Right cardiac atrium (tissue), 5 donors: ENCODE measurements at regions not wholly inside any gene's neighbourhood (a gene's known extent, or its start where the extent isn't known, plus 50 kb on each side); places are given as distances from the start of the nearest gene placed in this dataset.

Experiments used
- ATAC-seq, 2 donors: fragments of 200-7000 bp; cut with Tn5 transposase; one replicate each; pipeline versions ENCODE4 v1.8.0 to v1.9.1; 2020; ENCODE audit warnings: moderate library complexity in 2 of 2, mild to moderate bottlenecking in 1 of 2
- DNase-seq, 3 donors: peaks; one replicate each; pipeline ENCODE4 v3.0.0-alpha.2; 2020
- H3K27ac ChIP-seq: one replicate; pipeline ENCODE4 v1.5.1; 2013; ENCODE audit warnings: mild to moderate bottlenecking, low read length, control low read depth, moderate library complexity
- H3K27me3 ChIP-seq: one replicate; pipeline ENCODE4 v1.6.1; 2013; ENCODE audit not compliant: control insufficient read depth, insufficient read depth
- H3K4me1 ChIP-seq: one replicate; pipeline ENCODE4 v1.6.1; 2013; ENCODE audit warnings: low read length; ENCODE audit not compliant: control insufficient read depth, insufficient read depth
- H3K4me3 ChIP-seq: one replicate; pipeline ENCODE4 v1.5.1; 2013; ENCODE audit warnings: low read length, control low read depth
- H3K9me3 ChIP-seq: one replicate; pipeline ENCODE4 v1.6.1; 2013; ENCODE audit warnings: low read length; ENCODE audit not compliant: control insufficient read depth
- WGBS: extraction: QIAGEN DNeasy Blood & Tissue Kit; methylation state at CpG from one replicate; pipeline ENCODE4 v1.1.7; 2013; 5-methylcytosine and 5-hydroxymethylcytosine counted together
- intact Hi-C, 4 donors: fragments of 100-400 bp; cut with DNase I; formaldehyde crosslinking; loops; one replicate each; pipeline versions ENCODE4 v1.11.0 to v1.14.0; 2022 to 2023
- donor health status: healthy with polysubstance abuse.
- donor health status: DM: no; HTN: yes; CAD: no.
- donor health status: DM: no; HTN: no; CAD: no.
- donor health status: DM: no; HTN: yes; CAD: no; lungs with severe emphysema.
- donor health status: DM: yes; HTN: yes; CAD: no.

DNA sequence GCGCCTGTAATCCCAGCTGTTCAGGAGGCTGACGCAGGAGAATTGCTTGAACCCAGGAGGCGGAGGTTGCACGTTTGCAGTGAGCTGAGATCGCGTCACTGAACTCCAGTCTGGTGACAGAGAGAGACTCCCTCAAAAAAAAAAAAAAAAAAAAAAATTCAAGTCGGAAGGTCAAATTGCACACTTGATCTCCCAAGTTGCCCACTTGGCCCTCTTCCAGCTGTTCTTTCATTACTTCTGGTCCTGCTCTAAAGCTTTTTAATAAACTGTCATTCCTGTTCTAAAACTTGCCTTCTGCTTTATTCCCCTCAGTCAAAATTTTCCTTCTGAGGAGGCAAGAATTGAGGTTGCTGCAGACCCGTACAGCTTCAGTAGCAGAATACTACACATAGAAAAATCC lies 2358.0 kb downstream of the ARAP2 start:
- Histone ChIP-seq H3K4me3 (no peak overlapping the region), H3K27ac (no peak overlapping the region), H3K27me3 (no peaks in the 10 kb centered on the region), H3K9me3 (no peaks in the 10 kb centered on the region), H3K4me1 (no peaks in the 10 kb centered on the region)
- WGBS: 90% methylated on average over 8 of the region's 8 CpGs
- no peak for DNase-seq
- intact Hi-C loops: no loop called here
- ATAC-seq: no peak

GRCh38 chr4:33890841-33891240 lies 2353.5 kb downstream of the ARAP2 start:
- DNase-seq (no peak), ATAC-seq (no peak)
- no peaks in the 10 kb centered on the region for H3K4me1 ChIP-seq
- H3K27me3 ChIP-seq: no peaks in the 10 kb centered on the region
- H3K9me3 ChIP-seq: no peaks in the 10 kb centered on the region
- no peak overlapping the region for H3K4me3 ChIP-seq
- 47% methylated on average over 3 of the region's 3 CpGs for WGBS
- intact Hi-C loops: no loop called here
- H3K27ac ChIP-seq: no peak overlapping the region

GRCh38 chr4:33911959-33912358 lies 2332.4 kb downstream of the ARAP2 start:
- no peaks in the 10 kb centered on the region for H3K9me3 ChIP-seq
- H3K27me3 ChIP-seq: no peaks in the 10 kb centered on the region
- H3K27ac ChIP-seq: no peak overlapping the region
- ATAC-seq (no peak), DNase-seq (no peak)
- no peak overlapping the region for H3K4me3 ChIP-seq
- no peaks in the 10 kb centered on the region for H3K4me1 ChIP-seq
- WGBS: 35% methylated on average over 1 of the region's 1 CpG
- intact Hi-C loops: no loop called here

DNA sequence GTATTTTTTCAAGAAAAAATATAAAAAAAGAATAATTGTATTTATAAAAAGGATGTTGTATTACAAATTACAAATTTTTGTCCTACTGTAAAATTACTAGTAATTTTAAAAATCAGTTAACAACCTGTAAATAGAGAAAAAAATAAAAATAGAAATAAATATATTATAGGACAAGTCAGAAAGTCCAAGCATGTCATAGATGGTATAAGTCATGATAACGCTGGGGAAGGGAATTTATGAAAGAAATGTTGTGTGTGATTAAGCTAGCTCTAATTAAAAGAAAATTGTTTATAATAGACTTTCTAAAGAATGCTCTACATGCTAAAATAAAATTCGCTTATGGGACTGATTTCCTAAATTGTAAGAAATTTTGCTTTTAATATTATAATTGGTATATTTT lies 2329.9 kb downstream of the ARAP2 start:
- intact Hi-C loops: no loop called here

GRCh38 chr4:33923469-33923868 lies 2320.8 kb downstream of the ARAP2 start:
- DNase-seq: no peak
- WGBS: 86% methylated on average over 1 of the region's 1 CpG
- intact Hi-C loops: no loop called here

More for the DNA sequence above, 2329.9 kb downstream of the ARAP2 start:
- no peak overlapping the region for H3K27ac ChIP-seq
- H3K27me3 ChIP-seq: no peaks in the 10 kb centered on the region
- H3K4me3 ChIP-seq: no peak overlapping the region
- DNase-seq (no peak), ATAC-seq (no peak)
- H3K9me3 ChIP-seq: no peaks in the 10 kb centered on the region
- no peaks in the 10 kb centered on the region for H3K4me1 ChIP-seq
- WGBS: 69% methylated on average over 2 of the region's 2 CpGs

DNA sequence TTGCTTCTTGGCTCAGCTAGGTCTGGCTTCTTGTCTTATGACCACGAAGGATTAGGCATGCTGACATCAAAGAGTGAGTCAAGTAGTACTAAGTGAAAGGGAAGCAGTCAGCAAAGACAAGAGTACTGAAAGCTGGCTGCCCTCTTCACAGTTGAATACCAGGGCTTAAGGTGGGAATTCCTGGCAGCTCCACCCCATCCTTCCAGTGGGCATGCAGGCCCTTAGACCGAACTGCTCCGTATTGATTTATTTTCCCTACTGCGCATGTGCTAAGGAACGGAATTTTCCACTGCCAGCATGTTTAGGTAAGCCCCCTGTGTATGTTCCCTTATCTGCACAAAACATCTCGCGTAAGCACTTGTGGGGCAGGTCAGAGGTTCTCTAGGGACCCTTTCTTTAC lies 2320.1 kb downstream of the ARAP2 start:
- Histone ChIP-seq H3K27me3 (no peaks in the 10 kb centered on the region), H3K4me3 (no peak overlapping the region), H3K9me3 (no peaks in the 10 kb centered on the region), H3K27ac (no peak overlapping the region), H3K4me1 (no peaks in the 10 kb centered on the region)
- ATAC-seq: no peak
- DNase-seq: no peak
- intact Hi-C loops: no loop called here
- WGBS: 79% methylated on average over 7 of the region's 7 CpGs

More at GRCh38 chr4:33923469-33923868, 2320.8 kb downstream of the ARAP2 start:
- Histone ChIP-seq H3K27me3 (no peaks in the 10 kb centered on the region), H3K27ac (no peak overlapping the region), H3K9me3 (no peaks in the 10 kb centered on the region), H3K4me3 (no peak overlapping the region), H3K4me1 (no peaks in the 10 kb centered on the region)
- ATAC-seq: no peak

- H3K9me3 ChIP-seq: no peaks in the 10 kb centered on the region
- DNase-seq (no peak), ATAC-seq (no peak)
- no peak overlapping the region for H3K4me3 ChIP-seq
- WGBS: 70% methylated on average over 1 of the region's 1 CpG
- H3K4me1 ChIP-seq: no peaks in the 10 kb centered on the region
- H3K27me3 ChIP-seq: no peaks in the 10 kb centered on the region
- intact Hi-C loops: no loop called here
- no peak overlapping the region for H3K27ac ChIP-seq
These were observed 2319.5 kb downstream of the ARAP2 start for GRCh38 chr4:33924811-33925210.

DNA sequence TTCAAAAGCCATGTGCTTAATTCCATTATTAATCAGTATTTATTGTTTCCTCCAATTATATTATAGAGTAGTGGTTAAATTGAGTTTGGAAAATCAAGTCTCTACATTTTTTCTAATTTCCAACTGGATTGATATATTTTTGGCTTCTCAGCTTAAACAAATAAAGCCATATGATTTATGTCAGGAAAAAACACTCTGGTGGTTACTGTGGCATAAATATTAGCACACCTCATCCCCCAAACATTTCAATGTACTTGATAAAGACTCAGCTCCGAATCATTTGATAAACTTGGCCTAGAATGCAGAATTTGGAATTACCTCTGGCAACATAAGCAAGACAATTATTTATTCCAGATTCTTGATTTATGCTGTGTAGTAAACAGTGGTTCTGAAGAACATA lies 2313.8 kb downstream of the ARAP2 start:
- H3K27ac ChIP-seq: no peak overlapping the region
- 27% methylated on average over 1 of the region's 1 CpG for WGBS
- no peak for DNase-seq
- H3K27me3 ChIP-seq: no peaks in the 10 kb centered on the region
- no peak overlapping the region for H3K4me3 ChIP-seq
- H3K9me3 ChIP-seq: no peaks in the 10 kb centered on the region
- ATAC-seq: no peak
- intact Hi-C loops: no loop called here
- H3K4me1 ChIP-seq: no peaks in the 10 kb centered on the region

GRCh38 chr4:33931026-33931425 lies 2313.3 kb downstream of the ARAP2 start:
- DNase-seq: no peak
- Histone ChIP-seq H3K4me3 (no peak overlapping the region), H3K4me1 (no peaks in the 10 kb centered on the region), H3K9me3 (no peaks in the 10 kb centered on the region), H3K27ac (no peak overlapping the region), H3K27me3 (no peaks in the 10 kb centered on the region)
- WGBS: 57% methylated on average over 2 of the region's 2 CpGs
- intact Hi-C loops: no loop called here
- ATAC-seq: no peak

DNA sequence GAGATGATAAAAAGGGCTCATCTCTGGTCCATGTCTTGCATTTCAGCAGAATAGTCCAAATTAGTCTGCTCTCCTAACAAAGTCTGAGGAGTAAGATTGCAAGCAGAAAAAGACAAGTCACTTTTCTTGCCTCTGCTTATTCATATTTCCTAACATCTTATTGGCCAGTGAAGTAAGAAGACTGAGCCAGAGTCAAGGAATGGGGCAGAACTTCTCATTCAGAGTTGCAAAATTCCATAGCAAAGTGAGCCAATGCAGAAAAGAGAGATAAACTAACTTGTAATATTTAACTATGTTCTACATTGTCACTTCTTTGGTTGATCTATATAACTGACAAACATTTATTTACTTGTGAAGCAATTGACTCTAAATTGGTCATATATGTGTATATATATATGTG lies 2304.0 kb downstream of the ARAP2 start:
- Histone ChIP-seq H3K9me3 (no peaks in the 10 kb centered on the region), H3K4me3 (no peak overlapping the region), H3K27ac (no peak overlapping the region), H3K4me1 (no peaks in the 10 kb centered on the region), H3K27me3 (no peaks in the 10 kb centered on the region)
- no peak for DNase-seq
- intact Hi-C loops: no loop called here
- ATAC-seq: no peak

DNA sequence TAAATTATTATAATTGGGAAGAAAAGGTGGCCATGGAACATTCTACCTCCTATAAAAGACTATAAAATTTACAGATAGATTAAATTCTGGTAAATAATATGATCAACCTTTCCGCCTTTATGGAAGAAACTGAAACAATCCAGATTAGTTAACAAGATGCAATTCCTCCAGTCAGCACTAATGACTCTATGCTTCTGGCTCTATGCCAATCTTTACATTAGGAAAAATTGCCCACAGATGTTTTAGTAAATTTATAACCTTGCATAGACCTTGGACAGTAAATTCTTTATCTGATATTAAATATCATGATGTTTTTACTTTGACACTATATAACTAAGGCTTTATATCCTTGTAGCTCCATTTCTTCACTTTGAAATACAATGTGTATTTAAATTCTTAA lies 2302.5 kb downstream of the ARAP2 start:
- Histone ChIP-seq H3K4me3 (no peak overlapping the region), H3K4me1 (no peaks in the 10 kb centered on the region), H3K9me3 (no peaks in the 10 kb centered on the region), H3K27ac (no peak overlapping the region), H3K27me3 (no peaks in the 10 kb centered on the region)
- ATAC-seq (no peak), DNase-seq (no peak)
- WGBS: 77% methylated on average over 1 of the region's 1 CpG
- intact Hi-C loops: no loop called here

DNA sequence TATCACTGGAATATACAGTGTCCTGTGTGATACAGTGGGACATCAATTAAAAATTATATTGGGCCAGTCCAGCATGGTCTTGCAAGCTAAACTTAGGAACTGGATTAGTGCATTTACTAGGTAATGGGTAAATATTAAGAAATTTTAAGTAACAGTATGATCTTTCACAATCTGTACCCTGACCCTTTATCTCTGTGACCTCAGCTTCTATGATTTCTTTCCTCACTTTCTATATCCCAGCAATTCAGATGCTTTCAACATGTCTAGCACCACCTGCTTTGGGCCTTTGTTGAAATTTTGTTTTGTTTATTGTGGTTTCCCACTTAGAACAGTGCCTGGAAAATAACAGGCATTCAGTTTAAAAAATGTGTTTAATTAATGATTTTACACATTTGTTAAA lies 2295.4 kb downstream of the ARAP2 start:
- no peaks in the 10 kb centered on the region for H3K9me3 ChIP-seq
- H3K27ac ChIP-seq: no peak overlapping the region
- no peaks in the 10 kb centered on the region for H3K4me1 ChIP-seq
- H3K27me3 ChIP-seq: no peaks in the 10 kb centered on the region
- H3K4me3 ChIP-seq: no peak overlapping the region
- intact Hi-C loops: no loop called here
- no peak for DNase-seq
- ATAC-seq: no peak
